Head of caudate nucleus (tissue), 42 donors: ENCODE measurements at regions not wholly inside any gene's neighbourhood (a gene's known extent, or its start where the extent isn't known, plus 50 kb on each side); places are given as distances from the start of the nearest gene placed in this dataset.
"Not testable (repeated sequence)": the region's sequence is repeated elsewhere in the genome, so short reads cannot be mapped to it uniquely, and the experiment has no call there.

Source experiments
- DNase-seq, 42 donors: peaks; one replicate each; pipeline versions ENCODE4 v3.0.0 to v3.0.0-alpha.2; 2020 to 2021; ENCODE audit warnings: mixed read lengths in 7 of 42
- intact Hi-C: fragments of 100-400 bp; cut with DNase I; formaldehyde crosslinking; loops from one replicate; pipeline ENCODE4 v1.15.0; 2022

DNA sequence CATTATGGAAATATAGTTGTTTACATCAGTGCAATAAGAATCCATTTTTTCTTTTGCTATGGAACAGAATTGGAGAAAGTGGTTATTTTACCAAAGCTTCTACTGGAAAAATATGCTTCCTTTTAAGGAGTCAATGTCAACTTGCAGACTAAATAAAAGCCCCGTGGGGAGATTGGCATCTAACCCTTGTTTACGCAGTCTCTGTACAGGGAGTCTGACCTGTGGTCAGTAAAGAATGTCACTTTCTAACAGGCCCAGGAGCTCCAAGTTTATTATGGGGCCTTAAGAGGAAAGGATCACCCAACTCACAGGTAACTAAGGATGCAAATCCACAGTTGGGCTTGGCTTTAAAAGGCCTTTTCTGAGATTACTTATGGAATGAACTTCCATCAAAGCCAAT is 1751.2 kb downstream of the SI start:
- no peak for DNase-seq
- intact Hi-C loops = no loop called here

DNA sequence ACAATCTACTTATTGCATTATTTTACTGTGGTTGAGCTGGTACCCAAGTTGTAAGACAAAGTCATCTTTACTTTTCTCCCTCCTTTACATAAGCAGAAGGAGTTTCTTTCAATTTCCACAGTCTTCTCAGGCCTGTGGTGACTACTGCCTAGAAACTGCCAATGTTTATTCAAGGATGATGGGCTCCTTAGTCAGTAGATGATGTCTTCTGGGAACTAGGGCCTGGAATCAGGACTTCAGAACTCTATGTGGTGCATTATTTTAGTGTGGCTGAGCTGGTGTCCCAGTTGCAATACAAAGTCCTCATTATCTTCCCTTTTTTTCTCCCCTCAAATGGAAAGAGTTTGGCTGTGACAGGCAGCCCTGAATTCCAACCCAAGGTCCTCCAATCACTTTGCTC is 1762.5 kb downstream of the SI start:
- intact Hi-C loops = no loop called here
- no peak for DNase-seq

DNA sequence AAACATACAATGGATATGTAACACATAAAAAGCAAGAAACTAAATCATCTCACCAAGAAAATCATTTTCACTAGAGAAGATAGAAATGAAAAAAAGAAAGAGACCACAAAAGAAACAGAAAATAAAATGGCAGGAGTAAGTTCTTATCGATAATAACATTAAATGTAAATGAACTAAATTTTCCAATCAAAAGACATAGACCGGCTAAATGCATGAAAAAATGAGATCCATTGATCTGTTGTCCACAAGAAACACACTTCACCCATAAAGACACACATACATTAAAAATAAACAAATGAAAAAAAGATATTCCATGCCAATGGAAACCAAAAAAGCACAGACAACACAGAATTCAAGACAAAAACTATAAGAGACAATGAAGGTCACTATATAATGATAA is 1771.9 kb downstream of the SI start:
- no peak for DNase-seq
- intact Hi-C loops = no loop called here

DNA sequence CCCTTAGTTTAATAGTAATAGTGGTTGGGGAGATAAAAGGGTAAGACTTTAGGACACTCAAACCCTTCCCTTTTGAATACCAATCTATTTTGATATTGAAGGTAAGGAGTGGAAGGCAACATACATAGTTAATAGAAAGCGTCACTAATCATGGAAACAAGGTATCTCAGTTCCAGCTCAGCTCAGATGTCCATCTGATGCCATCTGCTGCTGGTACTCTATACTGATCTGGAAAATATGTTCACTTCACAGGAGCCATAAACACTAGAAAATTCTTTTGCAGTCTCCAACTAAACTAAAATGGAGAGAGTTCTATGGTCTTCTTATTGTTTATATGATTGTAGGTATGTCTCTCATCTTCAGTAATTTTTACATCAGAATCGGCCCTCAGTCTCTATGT is 1777.1 kb downstream of the OTOL1 start:
- intact Hi-C loops = no loop called here
- DNase-seq = no peak

DNA sequence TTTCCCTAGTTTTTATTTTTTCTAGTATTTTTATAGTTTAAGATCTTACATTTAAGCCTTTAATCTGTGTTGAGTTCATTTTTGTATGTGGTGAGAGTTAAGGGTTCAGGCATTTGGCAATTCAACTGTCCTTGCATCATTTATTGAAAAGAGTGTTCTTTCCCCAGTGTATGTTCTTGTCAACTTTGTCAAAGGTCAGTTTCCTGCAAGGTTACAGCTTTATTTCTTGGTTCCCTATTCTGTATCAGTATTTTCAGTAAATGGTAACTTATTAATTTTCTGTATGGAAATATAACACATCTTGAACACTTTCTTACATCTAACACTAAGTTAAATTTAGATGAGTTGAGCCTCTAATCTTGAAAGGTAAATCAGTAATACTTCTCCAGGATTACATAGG is 1770.1 kb downstream of the OTOL1 start:
- no peak for DNase-seq
- intact Hi-C loops = no loop called here

DNA sequence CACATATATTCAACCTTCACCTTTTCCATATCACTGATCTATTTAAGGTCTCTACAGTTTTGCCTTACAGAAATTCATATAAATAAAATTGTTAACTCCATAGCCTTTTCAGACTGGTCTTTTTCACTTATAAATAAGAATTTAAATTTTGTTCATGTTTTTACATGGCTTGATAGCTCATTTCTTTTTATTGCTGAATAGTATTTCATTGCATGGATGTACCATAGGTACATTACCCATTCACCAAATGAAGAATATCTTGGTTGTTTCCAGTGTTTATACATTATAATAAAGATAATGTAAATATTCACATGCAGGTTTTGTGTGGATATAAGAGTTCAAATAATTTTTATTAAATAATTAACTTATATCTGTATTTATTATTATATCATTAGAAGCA is 1765.0 kb downstream of the OTOL1 start:
- DNase-seq = no peak
- intact Hi-C loops = no loop called here

DNA sequence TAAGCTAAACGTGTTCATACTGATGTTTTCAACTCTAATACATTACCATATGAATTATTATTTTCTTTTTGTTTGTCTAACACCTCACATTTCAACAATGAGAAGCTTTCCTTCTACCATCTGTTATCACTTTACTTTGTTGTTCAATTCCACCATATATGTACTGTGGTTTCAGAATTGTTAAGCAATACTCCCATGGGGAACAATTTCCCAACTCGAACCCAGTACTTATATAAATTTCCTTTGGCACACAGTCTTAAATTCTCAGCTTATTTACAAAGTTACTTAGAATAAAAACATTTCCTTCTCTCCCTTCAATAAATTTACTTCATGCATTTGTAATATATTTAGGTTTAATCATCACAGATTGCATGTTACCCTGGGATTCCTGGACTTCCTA is 1764.4 kb downstream of the OTOL1 start:
- intact Hi-C loops = no loop called here
- no peak for DNase-seq

DNA sequence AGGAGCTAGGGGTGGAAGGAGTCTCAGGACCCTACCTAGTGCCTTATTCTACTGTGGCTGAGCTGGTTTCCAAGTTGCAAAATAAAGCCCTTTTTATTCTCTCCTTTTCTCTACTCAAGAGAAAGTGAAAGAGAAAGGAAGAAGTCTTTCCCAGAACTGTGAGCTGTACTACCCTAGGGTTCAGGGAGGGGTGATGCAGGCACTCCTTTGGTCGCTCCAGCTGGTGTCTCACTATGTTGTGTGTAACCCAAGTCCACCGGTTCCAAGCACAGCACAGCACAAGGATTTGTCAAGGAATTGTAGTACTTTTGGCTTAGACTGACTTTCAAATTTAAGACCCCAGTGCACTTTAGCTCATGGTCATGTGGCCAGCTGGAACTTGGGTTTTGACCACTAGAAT is 1721.7 kb downstream of the OTOL1 start:
- DNase-seq = no peak
- intact Hi-C loops = no loop called here

DNA sequence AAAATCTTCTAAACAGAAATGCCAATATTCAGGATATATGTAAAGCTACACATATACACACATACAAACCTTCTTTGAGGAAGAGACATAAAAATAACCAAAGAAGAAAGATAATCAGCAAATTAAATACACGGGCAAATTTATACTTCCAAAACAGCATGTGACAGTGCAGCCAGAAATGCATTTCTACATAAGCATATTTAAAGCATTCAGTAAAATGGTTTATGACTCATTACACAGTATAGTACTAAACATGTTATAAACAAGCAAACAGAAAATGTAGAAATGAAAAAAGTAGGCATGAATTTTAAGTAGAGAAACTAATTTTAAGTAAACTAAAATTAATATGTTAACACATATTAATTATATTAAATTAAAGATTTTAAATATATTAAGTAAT is 1717.2 kb downstream of the OTOL1 start:
- no peak for DNase-seq
- intact Hi-C loops = no loop called here

DNA sequence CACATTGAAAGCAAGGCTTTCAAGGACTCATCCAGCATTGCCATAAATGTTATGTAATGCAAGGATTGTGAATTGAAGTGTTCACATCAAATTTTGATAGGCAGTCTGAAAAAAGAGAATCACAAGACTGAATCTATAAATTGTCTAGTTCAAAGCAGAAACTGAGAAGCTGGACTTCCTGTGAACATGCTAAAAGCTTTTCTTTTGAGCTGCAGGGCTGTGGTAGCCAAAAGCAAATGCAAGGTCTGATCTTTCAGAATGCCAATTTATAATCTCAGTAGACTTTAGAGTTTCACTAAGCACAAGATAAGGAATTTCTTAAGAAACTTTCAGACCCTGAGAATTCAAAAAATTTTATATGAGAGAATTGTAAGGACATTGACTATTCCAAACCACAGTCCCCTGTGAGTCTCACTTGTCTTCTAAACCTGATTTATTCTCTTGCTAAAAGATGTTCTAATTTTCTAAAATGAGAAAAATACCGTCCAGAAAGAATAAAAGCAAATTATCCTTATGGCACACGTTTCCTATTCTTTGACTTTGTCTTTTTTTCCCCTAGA is 1700.3 kb downstream of the OTOL1 start:
- intact Hi-C loops = no loop called here
- no peak for DNase-seq

DNA sequence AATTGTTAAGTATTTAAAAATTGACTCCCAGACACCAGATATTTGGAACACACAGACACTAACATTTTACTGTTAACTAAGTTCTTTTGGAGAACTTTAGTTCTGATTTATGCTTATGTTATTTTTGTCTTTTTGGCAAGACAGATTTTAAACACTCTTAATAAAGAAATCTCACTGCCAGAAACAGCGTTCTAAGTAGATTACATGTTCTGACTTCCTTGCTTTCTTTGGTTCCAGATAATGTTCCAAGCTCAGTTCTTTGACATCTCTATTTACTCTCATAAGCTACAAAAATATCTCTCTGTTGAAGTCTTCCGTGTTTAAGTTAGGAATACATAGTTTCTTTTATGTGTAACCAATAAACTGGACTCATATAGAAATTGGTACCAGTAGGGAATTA is 1699.6 kb downstream of the OTOL1 start:
- intact Hi-C loops = no loop called here
- no peak for DNase-seq

DNA sequence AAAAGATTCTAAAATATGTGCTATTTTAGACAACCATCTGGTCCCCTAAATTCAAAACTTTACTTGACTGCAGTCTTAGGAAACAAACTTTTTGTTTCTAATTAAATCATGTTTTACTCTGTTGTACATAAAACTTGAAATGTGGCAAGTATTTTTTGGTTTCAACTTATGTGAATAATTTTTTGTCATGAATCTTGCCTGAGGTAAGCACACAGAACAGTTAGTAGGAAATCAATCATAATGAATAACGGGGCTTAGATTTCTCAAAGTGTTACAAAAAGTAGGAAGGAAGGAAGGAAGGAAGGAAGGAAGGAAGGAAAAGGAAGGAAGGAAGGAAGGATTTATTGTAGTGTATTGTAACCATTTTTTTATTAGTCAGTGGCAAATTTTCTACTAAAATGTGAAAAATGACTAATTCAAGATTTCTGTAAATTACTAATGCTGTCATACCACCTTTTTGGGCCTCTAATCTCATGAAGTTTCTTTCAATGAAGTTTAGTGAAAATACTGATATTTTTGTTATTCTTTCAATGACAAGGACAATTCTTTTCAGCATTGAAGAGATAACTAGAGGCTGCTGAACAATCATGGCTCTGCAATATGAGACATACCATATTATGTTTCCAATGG is 1689.2 kb downstream of the OTOL1 start:
- no peak for DNase-seq
- intact Hi-C loops = no loop called here

DNA sequence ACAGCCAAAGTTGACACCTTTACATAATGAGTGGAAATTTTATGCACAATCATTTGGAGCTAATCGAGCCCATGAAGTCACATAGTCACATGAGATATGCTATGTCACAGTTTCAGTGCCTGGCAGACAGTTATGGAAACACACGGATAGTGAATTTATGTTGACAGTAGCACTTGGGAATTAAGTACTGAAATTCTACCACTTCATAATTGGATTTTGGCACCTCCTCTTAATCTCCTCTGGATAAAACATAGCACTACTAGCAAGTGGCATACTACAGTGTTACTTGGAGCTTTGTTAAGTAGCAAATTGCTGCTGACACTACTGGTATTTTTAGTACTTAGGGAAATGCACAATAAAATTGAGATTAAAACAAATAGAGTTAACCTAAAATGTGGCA is 1679.4 kb downstream of the OTOL1 start:
- intact Hi-C loops = no loop called here
- no peak for DNase-seq

DNA sequence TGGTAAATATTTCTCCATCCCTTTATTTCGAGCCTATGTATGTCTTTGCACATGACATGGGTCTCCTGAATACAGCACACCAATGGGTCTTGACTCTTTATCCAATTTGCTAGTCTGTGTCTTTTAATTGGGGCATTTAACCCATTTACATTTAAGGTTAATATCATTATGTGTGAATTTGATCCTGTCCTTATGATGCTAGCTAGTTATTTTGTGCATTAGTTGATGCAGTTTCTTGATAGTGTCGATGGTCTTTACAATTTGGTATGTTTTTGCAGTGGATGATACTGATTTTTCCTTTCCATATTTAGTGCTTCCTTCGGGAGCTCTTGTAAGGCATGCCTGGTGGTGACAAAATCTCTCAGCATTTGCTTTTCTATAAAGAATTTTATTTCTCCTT is 1675.9 kb downstream of the OTOL1 start:
- intact Hi-C loops = not testable (repeated sequence)

DNA sequence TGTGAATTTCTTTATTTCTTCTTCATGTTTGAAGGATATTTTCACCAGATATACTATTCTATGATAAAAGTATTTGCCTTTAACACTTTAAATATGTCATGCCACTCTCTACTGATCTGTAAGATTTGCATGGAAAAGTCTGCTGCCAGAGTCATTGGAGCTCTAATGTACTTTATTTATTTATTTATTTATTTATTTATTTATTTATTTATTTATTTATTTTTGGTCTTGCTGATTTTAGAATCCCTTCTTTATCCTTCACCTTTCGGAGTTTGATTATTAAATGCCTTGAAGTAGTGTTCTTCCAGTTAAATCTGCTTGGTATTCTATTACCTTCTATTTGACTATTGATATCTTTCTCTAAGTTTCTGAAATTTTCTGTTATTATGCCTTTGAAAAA is 1669.6 kb downstream of the OTOL1 start:
- intact Hi-C loops = no loop called here

More for the DNA sequence above, 1675.9 kb downstream of the OTOL1 start:
- not testable (repeated sequence) for DNase-seq

DNA sequence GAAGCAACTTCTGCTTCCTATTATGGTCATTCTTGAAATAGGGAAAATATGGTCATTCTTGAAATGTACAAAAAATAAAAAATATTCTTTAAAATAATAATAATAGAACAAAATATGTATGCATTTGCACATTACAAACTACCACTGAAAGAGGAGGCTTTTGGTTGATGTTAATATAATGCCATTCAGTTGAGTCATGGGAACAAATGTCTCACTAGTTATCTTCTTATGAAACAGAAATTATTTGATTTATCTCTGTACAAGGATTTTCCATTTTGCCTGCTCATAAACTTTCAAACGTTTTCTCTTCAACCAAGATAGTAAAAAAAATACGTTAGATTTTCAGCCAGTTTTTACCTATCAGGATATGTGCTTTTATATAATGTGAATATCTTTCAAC is 1662.7 kb downstream of the OTOL1 start:
- intact Hi-C loops = no loop called here
- DNase-seq = no peak

More for the DNA sequence above, 1669.6 kb downstream of the OTOL1 start:
- no peak for DNase-seq

DNA sequence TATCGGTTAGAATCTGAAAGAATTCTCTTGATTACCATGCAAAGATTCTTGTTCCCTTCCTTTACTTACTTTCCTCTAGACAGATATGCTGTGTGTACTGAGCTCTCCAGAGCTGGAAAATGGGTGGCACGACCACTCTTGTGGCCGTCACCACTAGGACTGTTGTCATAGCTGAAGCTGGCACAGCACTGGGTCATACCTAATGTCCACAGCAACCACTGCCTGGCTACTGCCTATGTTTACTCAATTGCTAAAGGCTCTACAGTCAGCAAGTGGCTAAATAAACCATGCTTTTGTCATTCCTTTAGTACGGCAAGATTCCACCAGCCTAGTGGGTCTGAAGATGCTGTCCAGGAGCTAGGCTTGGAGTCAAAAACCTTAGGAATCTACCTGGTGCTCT is 1643.0 kb downstream of the OTOL1 start:
- intact Hi-C loops = no loop called here
- no peak for DNase-seq

DNA sequence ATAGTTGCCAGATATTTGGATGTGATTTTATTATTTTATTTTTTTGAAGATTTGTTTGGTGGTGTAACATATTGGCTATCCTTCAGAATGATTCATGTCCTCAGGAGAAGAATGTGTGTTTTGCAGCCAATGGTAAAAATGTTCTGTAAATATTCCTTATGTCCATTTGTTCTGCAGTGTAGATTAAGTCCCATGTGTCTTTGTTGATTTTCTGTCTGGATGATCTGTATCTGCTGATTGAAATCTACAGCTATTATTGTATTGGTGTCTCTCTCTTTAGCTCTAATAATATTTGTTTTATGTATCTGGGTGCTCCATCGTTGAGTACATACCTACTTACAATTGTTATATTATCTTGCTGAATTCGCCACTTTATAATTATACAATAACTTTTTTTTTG is 1641.7 kb downstream of the OTOL1 start:
- DNase-seq = no peak

DNA sequence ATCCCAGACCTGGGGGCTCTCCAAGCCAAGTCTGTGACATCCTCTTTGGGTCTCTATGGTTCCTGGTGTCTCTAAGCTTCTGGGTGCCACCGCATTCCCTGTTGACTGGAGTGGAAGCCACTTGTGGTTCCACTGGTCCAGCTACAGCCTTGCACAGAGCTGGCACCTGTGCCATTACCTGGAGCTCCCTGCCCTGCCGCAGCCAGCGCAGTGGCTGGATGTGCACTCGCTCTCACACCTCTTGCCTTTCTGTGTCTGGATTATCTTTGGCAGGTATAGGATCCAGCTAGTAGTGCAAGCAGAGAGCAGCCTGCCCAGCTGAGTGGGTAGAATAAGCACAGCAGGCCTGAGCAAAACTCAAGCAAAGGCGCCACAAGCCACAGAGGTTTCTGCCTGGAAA is 1635.5 kb downstream of the OTOL1 start:
- DNase-seq = no peak
- intact Hi-C loops = no loop called here

More for the DNA sequence above, 1641.7 kb downstream of the OTOL1 start:
- intact Hi-C loops = no loop called here

DNA sequence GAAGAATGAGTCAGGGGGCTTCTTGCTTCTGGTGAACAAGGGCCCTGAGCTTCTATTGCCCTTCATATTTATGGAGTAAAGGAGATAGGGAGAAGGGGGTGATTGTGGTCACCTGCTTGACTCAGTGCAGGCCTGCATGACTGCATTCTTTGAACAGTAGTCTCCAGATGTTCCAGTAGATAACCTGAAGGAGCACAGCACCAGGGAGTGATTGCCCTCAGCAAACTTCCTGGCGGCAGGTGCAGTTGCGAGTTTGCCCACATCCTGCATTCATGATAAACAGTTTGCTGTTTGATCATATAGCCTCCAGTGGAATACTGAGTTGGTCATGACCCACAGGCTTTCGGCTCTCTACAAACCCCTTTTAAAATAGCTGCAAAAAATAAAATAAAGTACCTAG is 1632.7 kb downstream of the OTOL1 start:
- no peak for DNase-seq
- intact Hi-C loops = no loop called here

DNA sequence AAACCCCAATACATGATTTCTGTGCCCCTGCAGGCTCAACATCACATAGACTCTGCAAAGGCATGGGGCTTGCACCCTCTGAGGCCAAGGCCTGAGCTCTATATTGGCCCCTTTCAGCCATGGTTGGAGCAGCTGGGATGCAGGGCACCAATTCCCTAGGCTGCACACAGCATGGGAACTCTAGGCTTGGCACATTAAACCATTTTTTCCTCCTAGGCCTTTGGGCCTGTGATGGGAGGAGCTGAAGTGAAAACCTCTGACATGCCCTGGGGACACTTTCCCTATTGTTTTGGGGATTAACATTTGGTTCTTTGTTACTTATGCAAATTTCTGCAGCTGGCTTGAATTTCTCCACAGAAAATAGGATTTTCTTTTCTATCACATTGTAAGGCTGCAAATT is 1629.5 kb downstream of the OTOL1 start:
- DNase-seq = no peak
- intact Hi-C loops = no loop called here
